GM21360 (cell line): ENCODE measurements at regions not wholly inside any gene's neighbourhood (a gene's known extent, or its start where the extent isn't known, plus 50 kb on each side); places are given as distances from the start of the nearest gene placed in this dataset.
"Not testable (repeated sequence)": the region's sequence is repeated elsewhere in the genome, so short reads cannot be mapped to it uniquely, and the experiment has no call there.

Experiments
- ATAC-seq: cut with Tn5 transposase; IDR thresholded peaks from one replicate; pipeline ENCODE4 v1.9.1; 2021; ENCODE audit warnings: mild to moderate bottlenecking, moderate library complexity; ENCODE audit not compliant: unreplicated experiment

DNA sequence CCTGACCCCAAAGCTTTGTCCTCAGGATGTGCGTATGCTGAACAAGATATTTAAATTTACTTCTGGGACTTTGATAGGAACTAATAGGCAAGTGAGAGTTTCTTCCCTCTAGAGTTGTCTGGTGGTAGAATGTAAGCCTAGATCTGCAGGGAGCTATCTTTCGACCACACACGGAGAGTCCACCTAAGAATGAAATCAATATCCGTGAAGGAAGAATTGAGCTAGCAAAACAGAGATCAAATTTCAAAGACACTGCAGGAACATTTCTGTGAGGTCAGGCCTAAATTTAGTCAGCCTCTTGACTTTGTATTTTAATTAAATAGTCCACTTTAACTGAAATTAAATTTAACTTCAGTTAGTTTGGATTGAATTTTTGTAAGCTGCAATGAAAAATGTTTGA, 871.3 kb downstream of the RAB28 start:
- ATAC-seq, result no peak

DNA sequence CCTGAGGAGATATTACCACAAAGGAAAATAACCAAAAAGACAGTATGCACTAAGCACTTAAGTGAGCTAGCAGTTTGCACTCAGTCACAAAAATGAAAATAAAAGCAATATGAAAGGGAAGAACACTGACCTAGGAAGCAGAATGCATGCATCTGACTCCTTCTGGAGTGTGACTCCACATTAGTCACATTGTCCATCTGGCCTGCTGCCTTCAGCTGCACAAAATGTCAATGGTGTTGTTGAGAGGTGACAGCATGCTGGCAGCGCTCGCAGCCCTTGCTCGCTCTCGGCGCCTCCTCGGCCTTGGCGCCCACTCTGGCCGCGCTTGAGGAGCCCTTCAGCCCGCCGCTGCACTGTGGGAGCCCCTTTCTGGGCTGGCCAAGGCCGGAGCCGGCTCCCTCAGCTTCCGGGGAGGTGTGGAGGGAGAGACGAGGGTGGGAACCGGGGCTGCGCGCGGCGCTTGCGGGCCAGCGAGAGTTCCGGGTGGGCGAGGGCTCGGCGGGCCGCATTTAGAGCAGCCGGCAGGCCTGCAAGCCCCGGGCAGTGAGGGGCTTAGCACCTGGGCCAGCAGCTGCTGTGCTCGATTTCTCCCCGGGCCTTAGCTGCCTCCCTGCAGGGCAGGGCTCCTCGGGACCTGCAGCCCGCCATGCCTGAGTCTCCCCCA, 874.8 kb downstream of the RAB28 start:
- ATAC-seq, result not testable (repeated sequence)

GRCh38 chr4:12595986-12596385, 888.2 kb downstream of the RAB28 start:
- no peak for ATAC-seq

- no peak for ATAC-seq
These were observed 888.7 kb downstream of the RAB28 start for GRCh38 chr4:12595489-12595888.

DNA sequence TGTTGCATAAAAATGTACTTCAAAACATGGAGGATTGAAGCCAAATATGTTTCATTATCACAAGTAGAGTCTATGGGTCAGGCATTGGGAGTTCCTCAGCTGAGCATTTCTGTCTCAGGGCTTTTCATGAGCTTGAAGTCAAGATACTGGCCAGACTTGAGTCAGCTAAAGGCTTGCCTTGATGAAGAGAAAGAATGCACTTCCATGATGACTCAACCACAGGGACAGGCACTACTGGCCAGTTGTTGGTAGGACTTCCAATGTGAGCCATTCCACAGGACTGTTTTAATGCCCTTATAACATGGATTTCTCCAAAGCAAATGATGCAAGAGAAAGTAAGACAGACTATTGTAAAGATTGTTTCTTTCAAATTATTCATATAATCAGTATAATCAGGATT, 895.6 kb downstream of the RAB28 start:
- no peak for ATAC-seq

- no peak for ATAC-seq
These were observed 897.7 kb downstream of the RAB28 start for GRCh38 chr4:12586242-12587006.

GRCh38 chr4:12584116-12584875, 899.8 kb downstream of the RAB28 start:
- ATAC-seq, result no peak

DNA sequence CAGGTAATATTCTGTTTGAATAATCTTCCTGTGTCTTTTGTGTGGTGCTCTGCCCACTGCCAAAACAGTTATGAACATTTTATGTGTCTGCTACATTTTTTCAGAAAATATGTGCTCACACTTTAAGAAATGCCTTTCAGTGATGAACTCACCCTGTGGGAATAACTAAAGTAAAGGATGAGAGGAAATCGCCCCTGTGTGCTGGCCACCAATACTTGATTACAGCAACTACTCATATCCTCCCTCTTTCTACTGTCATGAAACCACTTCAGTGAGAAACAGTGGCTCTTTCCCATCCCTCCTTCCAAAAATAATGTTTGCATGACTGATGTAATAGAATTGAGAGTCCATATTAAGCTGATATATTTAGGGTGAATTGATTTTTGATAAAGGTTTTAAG, 900.9 kb downstream of the RAB28 start:
- ATAC-seq, result no peak

DNA sequence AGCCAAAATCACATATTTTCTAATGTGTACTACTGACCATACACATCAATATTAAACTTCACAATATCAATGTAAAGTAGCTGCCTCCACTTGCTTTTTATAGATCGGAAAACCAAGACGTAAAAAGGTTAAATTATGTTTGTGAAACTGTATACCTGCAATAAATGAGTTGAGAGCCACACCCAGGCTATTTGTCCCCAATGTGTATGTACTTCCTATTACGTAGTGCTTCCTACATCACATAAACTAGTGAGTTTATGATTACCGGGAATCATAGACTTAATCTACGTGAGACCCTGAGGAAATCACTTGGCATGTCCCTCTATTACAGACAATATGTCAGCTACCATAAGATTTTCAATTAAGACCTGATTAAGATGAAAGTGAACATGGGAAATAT, 903.4 kb downstream of the RAB28 start:
- no peak for ATAC-seq

DNA sequence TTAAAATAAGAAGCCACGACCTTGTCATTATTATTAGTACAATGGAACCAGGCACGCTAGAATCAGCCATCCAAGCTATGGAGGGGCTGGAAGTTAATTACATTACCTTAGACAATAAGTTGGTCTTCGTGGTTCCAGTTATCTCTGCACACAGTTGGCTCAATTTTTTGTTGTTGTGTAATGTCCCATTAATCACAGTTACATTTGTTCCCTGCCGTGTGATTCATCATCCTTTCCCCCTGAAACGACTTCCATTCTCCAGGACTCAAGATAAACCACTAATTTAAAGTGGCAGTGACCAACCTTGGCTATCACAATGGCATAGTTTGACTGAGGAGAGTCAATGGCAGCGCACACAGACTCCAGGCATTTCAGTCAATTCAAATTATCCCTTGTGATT, 905.0 kb downstream of the RAB28 start:
- ATAC-seq, result no peak

- ATAC-seq, result no peak
These were observed 907.7 kb downstream of the RAB28 start for GRCh38 chr4:12576409-12576808.

DNA sequence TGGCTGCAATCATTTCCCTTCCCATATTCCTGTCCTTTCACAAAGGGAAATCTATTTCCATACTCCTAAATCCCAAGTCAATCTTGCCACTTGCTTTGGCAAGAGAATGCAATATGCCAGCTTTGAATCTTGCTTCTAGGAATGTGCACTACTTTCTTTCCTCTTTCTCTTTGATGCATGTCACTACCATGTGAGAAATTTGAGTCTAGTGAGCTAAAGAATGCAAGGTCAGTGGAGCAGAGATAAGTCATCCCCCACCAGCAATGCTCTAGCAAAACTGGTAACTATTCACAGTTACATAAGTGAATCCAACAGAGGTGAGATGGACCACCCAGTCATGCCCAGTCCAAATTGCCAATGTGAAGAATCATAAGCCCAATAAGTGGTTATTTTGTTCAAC, 910.4 kb downstream of the RAB28 start:
- no peak for ATAC-seq

GRCh38 chr4:12562476-12563140, 921.5 kb downstream of the RAB28 start:
- ATAC-seq, result no peak

- no peak for ATAC-seq
These were observed 922.1 kb downstream of the RAB28 start for GRCh38 chr4:12562021-12562420.

DNA sequence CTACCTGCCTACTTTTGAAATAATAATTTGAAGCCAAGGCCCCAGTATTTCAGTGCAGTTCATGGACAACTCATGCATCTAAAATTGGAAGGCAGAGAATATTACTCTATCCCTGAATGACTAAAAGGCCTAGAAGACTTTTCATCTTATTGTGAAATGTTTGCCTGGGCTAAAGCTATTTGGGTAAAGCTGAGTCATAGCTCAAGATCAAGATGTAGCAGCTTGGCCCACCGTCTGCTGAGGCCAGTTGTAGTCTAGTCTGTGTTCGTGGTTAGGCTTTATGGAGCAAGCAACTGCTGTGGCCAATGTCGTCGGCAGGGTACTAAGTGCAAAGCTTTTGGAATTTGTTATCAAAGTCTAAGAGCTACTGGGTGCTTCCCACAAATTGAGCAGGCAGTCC, 929.1 kb downstream of the RAB28 start:
- ATAC-seq, result no peak

DNA sequence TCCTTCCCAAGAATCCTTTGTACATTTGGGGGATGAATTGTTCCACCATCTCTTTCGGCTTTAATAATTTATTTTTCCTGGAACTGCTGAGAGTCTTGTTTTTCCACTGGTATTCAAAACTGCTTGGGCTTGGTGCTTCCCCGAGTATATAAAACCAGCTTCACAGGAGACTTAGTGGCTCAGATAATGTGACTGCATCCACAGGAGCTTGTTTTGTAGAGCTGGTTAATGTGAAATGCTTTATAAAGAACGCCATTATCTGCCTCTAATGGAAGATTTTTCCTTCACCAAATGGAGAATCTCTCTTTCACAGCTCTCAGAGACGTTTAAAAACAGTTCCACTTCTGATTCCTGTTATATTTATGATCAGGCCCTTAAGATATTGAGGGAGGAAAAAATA, 935.5 kb downstream of the RAB28 start:
- ATAC-seq, result no peak

DNA sequence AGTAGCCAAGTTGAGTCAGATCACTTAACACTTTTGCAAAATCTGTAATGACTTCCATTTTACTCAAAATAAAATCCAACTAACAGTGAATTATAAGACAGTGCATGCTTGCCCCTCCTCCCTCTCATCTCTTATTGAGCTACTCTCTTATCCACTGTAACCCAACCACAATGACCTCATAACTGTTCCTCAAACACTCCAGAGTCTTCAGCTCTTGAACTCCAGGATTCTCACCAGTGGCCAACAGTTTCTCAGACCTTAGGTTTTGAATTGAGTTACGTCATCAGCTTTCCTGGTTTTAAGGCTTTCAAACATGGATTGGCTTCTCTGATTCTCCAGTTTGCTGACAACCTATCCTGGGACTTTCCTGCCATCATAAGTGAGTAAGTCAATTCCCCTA, 938.3 kb downstream of the RAB28 start:
- ATAC-seq, result no peak

DNA sequence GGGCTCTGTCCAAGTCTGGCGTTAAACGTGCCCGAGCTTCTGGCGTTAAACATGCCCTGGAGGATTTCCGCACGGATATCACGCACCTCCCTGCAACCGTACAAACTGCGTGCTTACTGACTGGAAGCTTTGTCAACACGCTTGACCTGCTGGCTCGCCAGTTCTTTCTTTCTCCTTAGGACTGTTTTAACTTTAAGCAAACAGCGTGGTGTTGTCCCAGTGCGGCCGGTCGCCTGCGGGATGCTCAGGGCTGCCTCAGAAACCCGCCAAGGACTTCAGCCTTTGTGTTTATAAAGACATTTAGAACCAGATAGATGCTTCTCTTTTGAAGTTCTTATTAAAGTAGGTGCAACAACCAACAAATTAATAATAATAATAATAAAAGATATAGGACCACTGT, 946.0 kb downstream of the RAB28 start:
- ATAC-seq, result no peak

GRCh38 chr4:12534684-12535083, 949.5 kb downstream of the RAB28 start:
- no peak for ATAC-seq

DNA sequence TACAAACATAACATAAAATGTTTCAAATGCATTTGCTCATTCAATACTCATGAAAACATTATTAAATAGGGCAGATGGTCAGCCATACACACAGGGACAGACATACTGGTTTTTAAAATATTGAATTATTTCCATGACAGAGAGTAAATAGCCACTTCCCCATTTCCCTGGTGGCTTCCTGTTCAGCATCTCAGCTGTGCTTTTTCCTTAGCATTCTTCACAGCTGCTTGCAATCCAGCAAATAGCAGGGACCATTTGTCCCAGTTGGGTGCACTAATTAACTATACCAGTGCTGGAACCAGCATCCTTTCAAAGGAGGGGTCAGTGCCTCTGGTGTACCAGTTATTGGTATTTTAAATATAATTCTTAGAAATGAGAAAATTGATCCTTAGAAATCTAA, 964.7 kb downstream of the RAB28 start:
- ATAC-seq, result no peak

- ATAC-seq, result no peak
These were observed 976.2 kb downstream of the RAB28 start for GRCh38 chr4:12507868-12508481.
